ENCODE measurements at regions not wholly inside any gene's neighbourhood (a gene's known extent, or its start where the extent isn't known, plus 50 kb on each side); places are given as distances from the start of the nearest gene placed in this dataset.
"Not testable (repeated sequence)": the region's sequence is repeated elsewhere in the genome, so short reads cannot be mapped to it uniquely, and the experiment has no call there.

DNA sequence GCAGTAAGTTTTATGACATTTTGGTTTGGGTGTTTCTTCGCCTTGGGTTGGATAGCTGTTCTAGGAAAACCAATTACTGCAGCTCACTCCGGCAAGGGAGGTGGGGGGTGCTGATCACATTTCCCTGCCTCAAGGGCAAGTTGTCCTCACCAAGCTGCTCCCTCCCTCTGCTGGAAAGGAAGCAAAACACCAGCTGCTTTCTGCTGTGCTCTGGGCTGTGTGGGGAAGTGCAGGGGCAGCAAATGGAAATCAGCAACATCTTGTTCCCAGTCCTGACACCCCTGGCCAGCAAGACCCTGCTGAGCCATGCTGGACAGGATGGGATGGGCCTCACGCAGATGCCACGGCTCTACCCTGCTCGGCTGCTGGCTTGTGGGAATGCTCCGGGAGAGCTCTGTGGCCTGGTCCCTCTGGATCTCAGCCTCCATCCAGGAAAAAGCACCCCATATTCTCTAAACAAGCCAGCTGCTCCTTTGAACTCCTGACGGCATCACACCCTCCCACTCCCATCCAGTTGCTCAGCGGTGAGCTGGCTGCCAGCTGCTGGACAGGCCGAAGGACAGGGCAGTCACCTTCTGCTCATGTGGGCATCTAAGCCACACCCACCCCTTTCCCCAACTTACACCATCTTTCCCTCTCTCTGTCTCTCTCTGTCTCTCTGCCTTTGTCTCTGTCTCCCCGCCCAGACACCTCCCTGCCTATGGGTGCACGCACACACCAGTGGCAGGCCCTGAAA is 52.4 kb upstream of the EIF5 start (continued):
- TF ChIP-seq, protein P1, sequence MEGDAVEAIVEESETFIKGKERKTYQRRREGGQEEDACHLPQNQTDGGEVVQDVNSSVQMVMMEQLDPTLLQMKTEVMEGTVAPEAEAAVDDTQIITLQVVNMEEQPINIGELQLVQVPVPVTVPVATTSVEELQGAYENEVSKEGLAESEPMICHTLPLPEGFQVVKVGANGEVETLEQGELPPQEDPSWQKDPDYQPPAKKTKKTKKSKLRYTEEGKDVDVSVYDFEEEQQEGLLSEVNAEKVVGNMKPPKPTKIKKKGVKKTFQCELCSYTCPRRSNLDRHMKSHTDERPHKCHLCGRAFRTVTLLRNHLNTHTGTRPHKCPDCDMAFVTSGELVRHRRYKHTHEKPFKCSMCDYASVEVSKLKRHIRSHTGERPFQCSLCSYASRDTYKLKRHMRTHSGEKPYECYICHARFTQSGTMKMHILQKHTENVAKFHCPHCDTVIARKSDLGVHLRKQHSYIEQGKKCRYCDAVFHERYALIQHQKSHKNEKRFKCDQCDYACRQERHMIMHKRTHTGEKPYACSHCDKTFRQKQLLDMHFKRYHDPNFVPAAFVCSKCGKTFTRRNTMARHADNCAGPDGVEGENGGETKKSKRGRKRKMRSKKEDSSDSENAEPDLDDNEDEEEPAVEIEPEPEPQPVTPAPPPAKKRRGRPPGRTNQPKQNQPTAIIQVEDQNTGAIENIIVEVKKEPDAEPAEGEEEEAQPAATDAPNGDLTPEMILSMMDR (conservative IDR thresholded peaks at IDR 0.05; ENCODE audit: low read depth, low read length) = peak; percentile 61

DNA sequence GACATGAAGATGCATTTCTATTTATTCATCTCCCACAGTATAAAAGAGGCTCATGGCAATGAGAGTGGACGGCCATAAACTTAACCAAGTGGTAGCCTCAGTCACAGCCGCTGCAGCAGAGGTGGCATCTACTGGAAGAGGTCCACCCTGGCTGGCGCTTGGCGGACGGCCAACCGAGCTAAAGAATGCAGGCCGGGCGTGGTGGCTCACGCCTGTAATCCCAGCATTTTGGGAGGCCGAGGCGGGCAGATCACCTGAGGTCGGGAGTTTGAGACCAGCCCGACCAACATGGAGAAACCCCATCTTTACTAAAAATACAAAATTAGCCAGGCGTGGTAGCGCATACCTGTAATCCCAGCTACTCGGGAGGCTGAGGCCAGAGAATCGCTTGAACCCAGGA is 51.7 kb upstream of the EIF5 start:
- H3K23ac ChIP-seq (ENCODE audit: low read depth, low read length); H4K20me1 ChIP-seq (ENCODE audit: insufficient read depth, low read length); H3K14ac ChIP-seq (replicated peaks; ENCODE audit: low read depth, low read length); H2BK120ac ChIP-seq (ENCODE audit: low read depth, low read length); H4K91ac ChIP-seq (ENCODE audit: insufficient read depth, low read depth, low read length); in situ Hi-C loops (cut with MboI; ENCODE audit: low sequenced_read_pairs); H3K4me2 ChIP-seq (ENCODE audit: low read depth, low read length); H2BK5ac ChIP-seq (ENCODE audit: low read depth, low read length, poor library complexity, severe bottlenecking); H4K8ac ChIP-seq (ENCODE audit: low read depth in 2 of 2, low read length in 2 of 2); H2AK9ac ChIP-seq (replicated peaks; ENCODE audit: low read depth, low read length, poor library complexity); H3K4ac ChIP-seq (ENCODE audit: low read depth, low read length); H3K9me1 ChIP-seq (ENCODE audit: insufficient read depth, low read length); H2BK20ac ChIP-seq (ENCODE audit: low read depth, low read length); H2BK15ac ChIP-seq (ENCODE audit: low read depth, low read length); H3K18ac ChIP-seq (ENCODE audit: low read depth, low read length); H4K5ac ChIP-seq (ENCODE audit: low read depth, low read length); H3K27ac ChIP-seq (ENCODE audit: insufficient read depth, low read length); H3K36me3 ChIP-seq (ENCODE audit: control insufficient read depth, insufficient read depth, low read length); DNase-seq; H3K9me3 ChIP-seq (ENCODE audit: control insufficient read depth, insufficient read depth, low read length); BruUV-seq (replicated peaks); H3K56ac ChIP-seq (ENCODE audit: extremely low read depth, insufficient read depth, low read length); H3K4me3 ChIP-seq (ENCODE audit: insufficient read depth, low read depth, low read length); dilution Hi-C loops (cut with HindIII; ENCODE audit: low sequenced_read_pairs, unreplicated experiment); H2AFZ ChIP-seq (replicated peaks; ENCODE audit: low read length, poor library complexity); H3K9ac ChIP-seq (ENCODE audit: low read depth, low read length); H2AK5ac ChIP-seq (ENCODE audit: low read depth, low read length); H3K4me1 ChIP-seq (ENCODE audit: control insufficient read depth, insufficient read depth, low read length); H3K79me1 ChIP-seq (ENCODE audit: low read depth in 1 of 2, low read length in 2 of 2); ATAC-seq (ENCODE audit: low read depth): not testable (repeated sequence)
- peaks cover 55% of the 10 kb centered on the region for H3K27me3 ChIP-seq (ENCODE audit: control insufficient read depth, insufficient read depth, low read length)
- ChIA-PET POLR2A (ENCODE audit: unreplicated experiment) (interaction anchor here (0.6 kb wide), 1 partner anchor 129 kb away, joined by 27 read pairs; no protein-coding TSS in a partner anchor), CTCF (interaction anchor here (0.8 to 1.6 kb wide), 2 partner anchors 12 to 178 kb away, joined by 3 to 9 read pairs; no protein-coding TSS in a partner anchor)
- WGBS, 2 experiments (ENCODE audit: extremely low coverage in 2 of 2, insufficient read length in 1 of 2) = no CpG with 5 or more reads among the region's 17 CpGs
- intact Hi-C loops (cut with micrococcal nuclease) = loop anchor here (5.0 kb wide), 1 partner anchor 95 kb away; no protein-coding TSS in a partner anchor
